Rectal smooth muscle tissue (tissue), 1 donor: ENCODE measurements at regions not wholly inside any gene's neighbourhood (a gene's known extent, or its start where the extent isn't known, plus 50 kb on each side); places are given as distances from the start of the nearest gene placed in this dataset.

Source experiments
- H3K27ac ChIP-seq: one replicate; pipeline ENCODE4 v1.7.0; 2013; ENCODE audit warnings: low read depth, low read length, inconsistent platforms
- H3K27me3 ChIP-seq: one replicate; pipeline ENCODE4 v1.7.0; 2013; ENCODE audit warnings: low read length; ENCODE audit not compliant: control insufficient read depth, insufficient read depth
- H3K36me3 ChIP-seq: one replicate; pipeline ENCODE4 v1.7.0; 2013; ENCODE audit warnings: low read length; ENCODE audit not compliant: control insufficient read depth, insufficient read depth
- H3K4me1 ChIP-seq: one replicate; pipeline ENCODE4 v1.7.0; 2013; ENCODE audit warnings: low read length; ENCODE audit not compliant: control insufficient read depth, insufficient read depth
- H3K4me3 ChIP-seq: one replicate; pipeline ENCODE4 v1.7.0; 2013; ENCODE audit warnings: low read length
- H3K9ac ChIP-seq: one replicate; pipeline ENCODE4 v1.7.0; 2013; ENCODE audit warnings: low read length

GRCh38 chr15:46251903-46252302 is 617.1 kb downstream of the SQOR start:
- Histone ChIP-seq H3K27ac (no peak overlapping the region), H3K4me1 (no peaks in the 10 kb centered on the region), H3K27me3 (no peaks in the 10 kb centered on the region), H3K4me3 (no peak overlapping the region), H3K9ac (no peak overlapping the region), H3K36me3 (no peaks in the 10 kb centered on the region)

GRCh38 chr15:46258056-46258455 is 623.2 kb downstream of the SQOR start:
- no peaks in the 10 kb centered on the region for H3K4me1 ChIP-seq

GRCh38 chr15:46260937-46261336 is 626.1 kb downstream of the SQOR start:
- H3K36me3 ChIP-seq: no peaks in the 10 kb centered on the region
- H3K4me1 ChIP-seq: no peaks in the 10 kb centered on the region
- no peak overlapping the region for H3K4me3 ChIP-seq
- H3K27me3 ChIP-seq: no peaks in the 10 kb centered on the region
- H3K9ac ChIP-seq: no peak overlapping the region
- H3K27ac ChIP-seq: no peak overlapping the region

More at GRCh38 chr15:46258056-46258455, 623.2 kb downstream of the SQOR start:
- Histone ChIP-seq H3K27ac (no peak overlapping the region), H3K4me3 (no peak overlapping the region), H3K36me3 (no peaks in the 10 kb centered on the region), H3K27me3 (no peaks in the 10 kb centered on the region), H3K9ac (no peak overlapping the region)

GRCh38 chr15:46265664-46266347 is 631.0 kb downstream of the SQOR start:
- H3K27ac ChIP-seq: no peak overlapping the region
- no peaks in the 10 kb centered on the region for H3K36me3 ChIP-seq
- H3K4me1 ChIP-seq: no peaks in the 10 kb centered on the region
- no peak overlapping the region for H3K9ac ChIP-seq
- no peak overlapping the region for H3K4me3 ChIP-seq
- no peaks in the 10 kb centered on the region for H3K27me3 ChIP-seq

- Histone ChIP-seq H3K27me3 (no peaks in the 10 kb centered on the region), H3K27ac (no peak overlapping the region), H3K36me3 (no peaks in the 10 kb centered on the region), H3K9ac (no peak overlapping the region), H3K4me3 (no peak overlapping the region), H3K4me1 (no peaks in the 10 kb centered on the region)
Observed at GRCh38 chr15:46266661-46267060, 631.8 kb downstream of the SQOR start.

GRCh38 chr15:46270481-46271147 is 635.8 kb downstream of the SQOR start:
- no peak overlapping the region for H3K27ac ChIP-seq
- H3K36me3 ChIP-seq: no peaks in the 10 kb centered on the region
- H3K27me3 ChIP-seq: no peaks in the 10 kb centered on the region
- H3K4me1 ChIP-seq: no peaks in the 10 kb centered on the region
- H3K4me3 ChIP-seq: no peak overlapping the region
- H3K9ac ChIP-seq: no peak overlapping the region

- H3K27me3 ChIP-seq: no peaks in the 10 kb centered on the region
- H3K9ac ChIP-seq: no peak overlapping the region
- no peaks in the 10 kb centered on the region for H3K4me1 ChIP-seq
- no peak overlapping the region for H3K27ac ChIP-seq
- no peaks in the 10 kb centered on the region for H3K36me3 ChIP-seq
- H3K4me3 ChIP-seq: no peak overlapping the region
Observed at GRCh38 chr15:46275701-46276100, 640.9 kb downstream of the SQOR start.

GRCh38 chr15:46277451-46277850 is 642.6 kb downstream of the SQOR start:
- no peaks in the 10 kb centered on the region for H3K4me1 ChIP-seq
- no peaks in the 10 kb centered on the region for H3K36me3 ChIP-seq
- no peak overlapping the region for H3K27ac ChIP-seq
- H3K4me3 ChIP-seq: no peak overlapping the region
- no peaks in the 10 kb centered on the region for H3K27me3 ChIP-seq
- H3K9ac ChIP-seq: no peak overlapping the region

- no peaks in the 10 kb centered on the region for H3K4me1 ChIP-seq
- no peaks in the 10 kb centered on the region for H3K36me3 ChIP-seq
- H3K27me3 ChIP-seq: no peaks in the 10 kb centered on the region
- H3K4me3 ChIP-seq: no peak overlapping the region
- H3K27ac ChIP-seq: no peak overlapping the region
- no peak overlapping the region for H3K9ac ChIP-seq
Observed at GRCh38 chr15:46278062-46278461, 643.2 kb downstream of the SQOR start.

- Histone ChIP-seq H3K4me3 (no peak overlapping the region), H3K9ac (no peak overlapping the region), H3K27me3 (no peaks in the 10 kb centered on the region), H3K36me3 (no peaks in the 10 kb centered on the region), H3K4me1 (no peaks in the 10 kb centered on the region), H3K27ac (no peak overlapping the region)
Observed at GRCh38 chr15:46278486-46279090, 643.8 kb downstream of the SQOR start.

GRCh38 chr15:46280762-46281542 is 646.1 kb downstream of the SQOR start:
- Histone ChIP-seq H3K9ac (no peak overlapping the region), H3K4me1 (no peaks in the 10 kb centered on the region), H3K4me3 (no peak overlapping the region), H3K36me3 (no peaks in the 10 kb centered on the region), H3K27ac (no peak overlapping the region), H3K27me3 (no peaks in the 10 kb centered on the region)

- no peaks in the 10 kb centered on the region for H3K4me1 ChIP-seq
- H3K36me3 ChIP-seq: no peaks in the 10 kb centered on the region
- no peak overlapping the region for H3K4me3 ChIP-seq
- no peaks in the 10 kb centered on the region for H3K27me3 ChIP-seq
- H3K27ac ChIP-seq: no peak overlapping the region
- no peak overlapping the region for H3K9ac ChIP-seq
Observed at GRCh38 chr15:46293550-46293949, 658.7 kb downstream of the SQOR start.
